NOMO-1 (cell line): ENCODE measurements at regions not wholly inside any gene's neighbourhood (a gene's known extent, or its start where the extent isn't known, plus 50 kb on each side); places are given as distances from the start of the nearest gene placed in this dataset.
A peak's percentile ranks its signal among the peaks of the same experiment; 100 is the strongest.

Source experiments
- DNase-seq, 2 experiments: peaks; one replicate each; lab custom pipeline; 2025; ENCODE audit not compliant: unreplicated experiment in 2 of 2; lab: John Stamatoyannopoulos, UW

DNA sequence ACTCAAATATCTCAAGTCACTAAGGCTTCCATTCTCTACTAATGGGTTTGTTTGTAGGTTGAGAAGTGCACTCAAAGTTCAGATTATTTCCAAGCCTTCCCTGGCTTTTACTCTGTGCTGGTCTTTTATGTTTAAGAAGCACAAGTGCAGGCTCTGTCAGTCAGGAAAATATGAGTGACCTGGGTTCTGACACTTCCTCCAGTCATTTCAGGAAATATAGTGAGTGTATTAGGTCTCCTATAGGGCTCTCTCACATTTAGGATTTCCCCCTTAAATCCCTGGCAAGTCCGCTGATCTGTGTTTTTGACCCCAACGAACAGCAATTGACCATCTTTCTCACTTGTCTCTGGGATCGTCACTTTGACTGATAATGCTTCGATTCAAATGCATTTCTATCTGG is 210.2 kb downstream of the ARPP21 start:
- DNase-seq: no peak

DNA sequence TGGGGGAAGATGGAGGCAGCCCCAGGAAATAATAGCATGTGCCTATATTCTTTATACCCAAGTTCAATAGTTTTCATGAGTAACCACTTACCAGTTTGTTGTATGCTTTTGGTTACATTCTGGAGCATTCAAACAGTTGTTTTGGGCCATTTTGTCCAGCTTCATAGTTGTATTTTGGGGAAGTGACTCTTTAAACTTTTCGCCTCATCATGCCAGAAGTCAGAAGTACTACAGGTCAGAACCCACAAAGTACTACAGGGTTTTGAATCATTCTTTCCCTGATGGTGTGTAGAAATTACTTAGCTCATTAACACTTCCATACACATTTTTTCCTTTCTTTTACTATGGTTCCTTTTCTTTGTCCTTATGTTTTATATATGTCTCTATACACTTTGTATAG is 210.6 kb downstream of the ARPP21 start:
- DNase-seq: peak; percentile 28 to 82

DNA sequence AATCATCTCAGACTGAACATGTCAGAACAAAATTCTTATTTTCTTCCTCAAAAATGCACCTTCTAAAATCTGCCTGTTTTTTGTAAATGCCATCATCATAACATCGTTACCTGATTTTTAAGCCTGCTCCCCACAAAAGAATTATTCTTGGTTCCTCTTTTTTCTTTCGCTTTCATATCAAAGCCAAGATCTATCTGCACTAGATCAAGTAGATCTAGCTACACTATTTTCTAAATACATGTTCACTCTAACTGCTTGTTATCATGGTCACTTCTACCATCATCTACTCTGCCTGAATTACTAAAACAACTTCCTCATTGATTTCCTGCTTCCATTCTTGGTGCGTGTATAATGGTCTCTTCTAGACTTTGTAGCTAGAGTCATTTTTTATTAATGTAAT is 217.7 kb downstream of the ARPP21 start:
- peak; percentile 33 to 81 for DNase-seq

DNA sequence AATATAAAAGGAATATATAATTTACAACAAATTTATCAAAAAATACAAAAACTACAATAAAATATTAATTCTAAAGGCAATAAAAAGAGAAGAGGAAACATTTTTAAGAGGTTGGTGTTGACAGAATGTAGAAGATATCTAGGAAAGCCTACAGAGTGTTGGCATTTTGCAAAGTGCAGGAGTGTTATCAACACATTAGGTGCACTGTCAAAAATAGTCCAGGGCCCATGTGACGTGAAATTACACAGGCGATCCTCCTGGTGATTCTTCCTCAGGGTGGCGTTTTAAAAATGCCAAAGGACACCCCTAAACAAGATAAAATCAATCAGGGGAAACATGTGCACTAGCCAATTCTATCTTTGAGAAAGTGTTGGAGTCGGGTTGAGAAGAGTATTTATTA is 222.7 kb downstream of the ARPP21 start:
- DNase-seq: no peak

DNA sequence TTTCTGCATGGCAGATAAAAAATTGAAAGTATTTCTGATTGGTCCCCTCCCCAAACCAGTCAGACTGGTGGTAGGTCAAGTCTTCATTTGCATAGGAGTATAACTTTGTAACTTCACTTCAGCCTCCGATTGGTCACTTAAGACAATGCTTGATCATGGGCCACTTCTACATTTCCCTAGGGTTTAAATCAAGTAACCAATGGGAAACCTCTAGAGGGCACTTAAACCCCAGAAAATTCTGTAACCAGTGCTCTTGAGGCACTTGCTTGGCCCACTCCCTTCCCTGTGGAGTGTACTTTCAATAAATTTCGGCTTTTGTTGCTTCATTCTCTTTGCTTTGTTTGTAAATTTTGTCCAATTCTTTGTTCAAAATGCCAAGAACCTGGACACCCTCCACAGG is 225.5 kb downstream of the ARPP21 start:
- DNase-seq: no peak

DNA sequence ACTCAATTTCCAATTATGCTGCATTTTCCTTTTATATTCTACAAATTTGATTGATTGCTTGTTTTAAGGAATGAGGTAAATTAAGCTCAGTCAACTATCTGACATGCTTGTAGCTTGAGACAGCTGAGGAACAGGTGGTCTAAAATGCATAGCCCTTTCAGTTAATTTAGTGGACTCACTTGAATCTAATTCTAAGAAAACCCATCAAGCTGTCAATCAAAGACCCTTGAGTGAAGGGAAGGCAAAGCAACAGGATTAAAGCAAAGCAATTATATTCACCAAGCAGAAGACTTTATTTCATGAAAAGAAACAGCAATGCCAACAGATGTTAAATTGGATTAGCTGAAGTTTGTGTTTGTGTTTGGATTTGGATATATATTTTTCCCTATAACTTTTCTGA is 228.5 kb downstream of the ARPP21 start:
- no peak for DNase-seq

DNA sequence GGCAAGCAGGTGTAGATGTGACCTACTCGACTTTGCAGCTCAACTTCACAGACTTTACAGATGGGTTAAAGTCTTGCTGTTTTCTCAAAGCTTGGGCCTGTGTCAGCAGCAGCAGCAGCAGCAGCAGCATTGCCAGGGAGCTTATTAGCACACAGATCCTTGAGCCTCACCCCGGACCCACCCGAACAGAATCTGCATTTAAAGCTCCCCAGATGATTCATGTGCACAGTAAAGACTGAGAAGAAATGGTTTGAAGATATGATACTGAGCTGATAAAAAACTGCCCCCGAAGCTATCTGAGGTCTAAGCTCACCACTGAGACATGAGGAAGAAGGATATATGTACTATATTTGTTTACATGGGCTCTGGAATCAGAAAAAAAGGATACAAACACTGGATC is 231.7 kb downstream of the ARPP21 start:
- no peak for DNase-seq

DNA sequence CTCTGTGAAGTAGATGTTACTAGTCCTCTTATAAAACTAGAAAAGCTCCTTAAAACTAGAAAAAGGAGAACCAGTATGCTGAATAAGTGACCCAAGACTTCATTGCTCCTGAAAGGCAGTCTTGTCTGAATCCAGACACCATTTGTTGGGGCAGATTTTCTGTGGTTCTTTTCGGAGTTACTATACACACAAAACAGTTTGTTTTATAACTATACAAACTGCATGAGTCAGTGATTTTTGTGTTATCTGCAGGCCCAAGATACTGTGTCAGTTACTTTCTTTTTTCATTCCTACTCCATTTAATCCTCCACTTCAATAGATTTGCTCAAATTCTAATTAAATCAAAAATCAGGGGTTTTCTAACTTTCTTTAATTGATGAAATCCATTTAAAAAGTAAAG is 244.6 kb downstream of the ARPP21 start:
- DNase-seq: no peak

DNA sequence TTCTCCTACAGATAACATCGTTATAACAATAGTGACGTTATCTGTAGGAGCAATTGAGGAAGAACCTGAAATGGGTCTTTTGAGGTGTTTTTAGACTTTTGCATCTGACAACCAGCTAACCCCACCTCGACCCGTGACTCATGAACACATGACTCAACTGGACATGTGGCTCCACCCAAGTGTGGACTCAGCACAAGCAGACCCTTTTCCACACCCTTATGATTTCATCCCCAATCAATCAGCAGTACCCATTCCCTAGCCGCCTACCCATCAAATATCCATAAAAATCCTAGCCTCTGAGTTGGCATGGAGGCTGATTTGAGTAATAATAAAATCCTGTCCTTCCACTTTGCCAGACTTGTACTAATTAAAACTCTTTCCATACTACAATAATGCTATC is 255.4 kb downstream of the ARPP21 start:
- DNase-seq: no peak

DNA sequence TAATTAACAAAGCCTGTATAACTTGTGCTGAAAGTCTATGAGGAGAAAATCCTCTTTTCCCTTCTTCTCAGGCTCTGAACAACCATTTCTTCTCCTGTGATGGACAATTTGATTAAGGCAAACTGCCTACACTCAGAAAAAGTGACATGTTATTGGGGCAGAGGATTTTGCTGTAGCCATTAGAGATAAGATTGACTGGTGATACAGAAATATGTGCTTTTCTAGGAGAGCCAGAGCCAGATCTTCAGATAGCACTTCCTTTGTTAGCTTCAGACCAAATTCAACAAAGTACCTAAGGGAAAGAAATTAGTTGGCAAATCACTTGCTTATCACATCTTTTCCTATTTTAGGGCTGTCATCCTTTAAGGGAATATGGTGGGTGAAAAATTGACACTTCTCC is 259.9 kb downstream of the ARPP21 start:
- DNase-seq: no peak

DNA sequence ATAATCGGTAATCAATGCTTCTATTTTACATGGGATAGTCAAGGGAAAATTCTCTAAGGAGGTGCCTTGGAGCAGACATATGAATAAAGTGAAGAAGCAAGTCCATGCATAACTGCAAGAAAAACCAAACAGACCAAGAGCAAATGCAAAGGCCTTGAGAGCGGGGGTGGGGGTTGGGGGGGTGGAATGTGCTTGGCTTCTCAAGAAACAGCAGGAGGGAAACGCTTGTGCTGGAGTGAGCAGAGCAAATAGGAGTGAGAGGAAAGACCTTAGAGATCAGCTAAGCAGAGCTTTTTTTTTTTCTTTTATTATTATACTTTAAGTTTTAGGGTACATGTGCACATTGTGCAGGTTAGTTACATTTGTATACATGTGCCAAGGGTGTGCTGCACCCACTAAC is 260.8 kb downstream of the ARPP21 start:
- DNase-seq: no peak

DNA sequence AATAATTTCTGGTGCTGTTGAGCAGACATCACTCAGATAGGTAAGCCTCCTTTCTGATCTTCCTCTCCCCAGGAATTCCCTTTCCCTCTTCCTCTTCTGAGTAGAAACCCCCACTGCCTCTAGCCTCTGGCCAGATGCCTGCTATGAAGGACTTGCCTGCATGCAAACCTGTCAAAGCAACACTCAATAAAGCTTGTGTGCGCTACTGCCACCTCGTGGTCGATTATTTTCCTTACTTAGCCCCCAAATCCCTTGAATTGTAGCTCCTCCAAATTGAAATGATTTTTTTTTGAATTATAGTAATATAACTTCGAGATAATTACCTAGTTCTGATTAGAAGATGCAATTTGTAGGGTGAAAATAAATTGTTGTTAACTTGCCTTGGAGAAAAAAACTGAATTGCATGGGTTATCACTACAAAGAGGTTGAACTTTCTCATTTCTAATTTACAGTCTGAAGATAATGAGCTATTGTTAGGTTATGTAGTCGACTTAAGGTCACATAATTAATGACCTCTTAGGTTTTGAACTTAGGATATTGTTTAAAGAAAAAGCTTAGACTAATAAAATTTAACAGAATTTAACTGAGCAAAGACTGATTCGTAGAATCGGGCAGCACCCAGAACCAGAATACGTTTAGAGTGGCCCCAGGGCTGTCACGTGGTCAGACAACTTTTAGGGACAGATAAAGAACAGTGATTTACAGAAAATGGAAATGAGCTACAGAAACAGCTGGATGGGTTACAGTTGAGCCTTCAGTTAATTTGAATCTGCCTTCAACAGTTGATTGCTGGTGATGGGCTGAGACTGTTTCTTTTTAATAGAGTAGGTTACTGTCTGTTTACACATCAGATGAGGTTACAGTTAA is 269.3 kb downstream of the ARPP21 start:
- DNase-seq: peak; percentile 4 to 54

DNA sequence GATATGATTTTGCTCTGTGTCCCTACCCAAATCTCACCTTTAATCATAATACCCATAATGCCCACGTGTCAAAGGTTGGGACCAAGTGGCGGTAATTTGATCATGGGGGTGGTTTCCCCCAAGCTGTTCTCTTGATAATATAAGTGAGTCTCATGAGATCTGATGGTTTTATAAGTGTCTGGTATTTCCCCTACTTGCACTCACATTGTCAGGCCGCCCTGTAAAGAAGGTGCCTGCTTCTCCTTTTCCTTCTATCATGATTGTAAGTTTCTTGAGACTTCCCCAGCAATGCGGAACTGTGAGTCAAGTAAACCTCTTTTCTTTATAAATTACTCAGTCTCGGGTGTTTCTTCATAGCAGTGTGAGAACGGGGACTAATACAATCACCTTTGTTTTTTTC is 279.8 kb downstream of the ARPP21 start:
- peak; percentile 38 to 80 for DNase-seq

DNA sequence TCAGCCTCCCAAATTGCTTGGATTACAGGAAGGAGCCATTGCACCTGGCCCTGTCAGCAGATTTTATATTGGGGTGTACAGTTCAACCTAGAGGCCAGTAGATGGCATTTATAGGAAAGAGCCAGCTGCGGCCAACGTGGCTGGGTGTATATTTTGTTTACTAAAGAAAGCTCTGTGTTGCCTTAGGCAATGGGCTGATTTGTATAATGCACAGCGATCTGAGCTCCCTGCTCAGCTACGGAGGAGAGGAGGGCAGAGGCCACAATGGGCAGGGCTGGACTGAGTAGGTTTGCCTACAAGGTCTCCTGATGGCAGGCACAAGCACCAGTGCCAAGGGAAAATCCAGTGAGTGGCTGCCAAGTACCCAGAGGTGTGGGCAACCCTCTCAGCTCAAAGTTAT is 282.4 kb downstream of the ARPP21 start:
- no peak for DNase-seq

DNA sequence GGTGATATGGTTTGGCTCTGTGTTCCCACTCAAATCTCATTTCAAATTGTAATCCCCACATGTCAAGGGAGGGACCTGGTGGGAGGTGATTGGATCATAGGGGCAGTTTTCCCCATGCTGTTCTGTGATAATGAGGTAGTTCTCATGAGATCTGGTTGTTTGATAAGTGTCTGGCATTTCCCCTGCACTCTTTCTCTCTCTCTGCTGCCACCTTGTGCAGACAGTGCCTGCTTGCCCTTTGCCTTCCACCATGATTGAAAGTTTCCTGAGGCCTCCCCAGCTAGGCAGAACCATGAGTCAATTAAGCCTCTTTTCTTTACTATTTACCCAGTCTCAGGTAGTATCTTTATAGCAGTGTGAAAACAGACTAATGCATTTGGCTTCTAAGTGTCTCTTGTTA is 284.7 kb downstream of the ARPP21 start:
- DNase-seq: peak; percentile 11 to 22

DNA sequence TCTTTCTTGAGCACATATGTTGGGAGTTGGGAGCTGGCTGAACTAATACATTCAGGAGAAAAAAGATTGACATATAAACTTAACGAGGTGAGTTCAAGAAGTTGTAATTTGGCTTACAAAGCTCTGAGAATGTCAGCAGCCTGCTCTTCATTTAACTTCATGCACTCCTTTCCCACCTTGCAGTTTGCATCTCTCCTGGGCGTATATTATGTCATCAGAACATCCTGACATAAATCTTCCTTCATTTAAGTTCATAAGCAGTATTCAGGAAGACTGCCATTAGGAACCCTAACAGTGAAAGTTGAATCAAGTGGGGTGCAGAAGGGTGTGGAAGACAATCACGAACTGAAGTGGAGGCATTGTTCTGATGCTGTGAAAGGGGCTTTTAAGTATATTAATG is 288.1 kb downstream of the ARPP21 start:
- DNase-seq: no peak

DNA sequence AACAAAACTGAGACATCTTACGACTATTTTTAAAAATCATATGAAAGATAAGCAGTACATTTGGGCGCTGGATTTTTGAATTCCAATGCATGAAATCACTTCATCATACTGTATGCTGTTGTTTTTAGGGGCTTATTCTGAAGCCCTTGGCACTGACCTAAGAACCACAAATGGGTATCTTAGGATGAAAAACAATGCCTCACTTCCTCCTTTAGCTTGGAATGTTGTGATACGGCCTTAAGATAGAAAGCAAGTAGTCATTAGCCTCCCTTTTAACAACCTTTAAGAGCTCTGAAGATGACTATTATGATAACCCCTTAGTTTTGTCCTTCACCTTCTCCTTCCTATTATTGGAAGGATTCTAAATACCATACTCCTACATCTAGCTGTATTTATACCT is 289.8 kb downstream of the ARPP21 start:
- no peak for DNase-seq

DNA sequence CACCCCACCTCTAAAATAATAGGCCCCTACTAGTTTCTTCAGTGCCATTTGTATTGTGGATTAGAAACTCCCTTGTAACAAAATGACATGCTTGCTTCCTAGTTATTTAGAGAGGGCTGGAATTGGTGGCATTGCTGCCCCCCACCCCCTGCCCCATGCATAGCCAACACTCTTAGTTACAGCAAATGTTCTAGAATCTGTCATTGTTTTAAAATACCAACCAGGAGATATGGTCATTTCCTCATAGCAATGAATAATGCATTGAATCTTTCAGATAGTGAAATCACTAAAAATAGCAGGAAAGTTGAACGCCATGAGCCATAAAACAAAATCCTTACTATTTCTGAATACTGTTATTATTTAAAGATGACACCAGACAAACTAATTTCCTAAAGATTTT is 292.5 kb downstream of the ARPP21 start:
- DNase-seq: no peak

DNA sequence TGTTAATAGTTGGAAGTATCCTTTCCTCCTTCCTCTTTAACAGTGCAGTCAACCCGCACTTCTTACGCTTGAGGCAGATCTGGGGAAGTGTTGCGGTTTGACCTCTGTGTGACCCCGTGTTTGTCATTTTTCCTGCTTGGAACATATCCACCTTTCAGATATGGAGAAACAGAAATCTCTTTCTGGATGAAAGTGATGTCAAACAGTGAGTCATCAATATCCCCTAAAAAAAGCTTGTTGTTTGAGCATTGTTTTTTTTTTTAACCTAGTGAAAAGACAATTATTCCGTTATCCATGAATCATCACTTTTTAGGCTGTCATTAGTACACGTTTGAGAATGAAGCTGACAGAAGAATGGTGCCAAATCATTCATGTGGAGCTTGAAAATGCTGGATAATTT is 293.7 kb downstream of the ARPP21 start:
- no peak for DNase-seq

DNA sequence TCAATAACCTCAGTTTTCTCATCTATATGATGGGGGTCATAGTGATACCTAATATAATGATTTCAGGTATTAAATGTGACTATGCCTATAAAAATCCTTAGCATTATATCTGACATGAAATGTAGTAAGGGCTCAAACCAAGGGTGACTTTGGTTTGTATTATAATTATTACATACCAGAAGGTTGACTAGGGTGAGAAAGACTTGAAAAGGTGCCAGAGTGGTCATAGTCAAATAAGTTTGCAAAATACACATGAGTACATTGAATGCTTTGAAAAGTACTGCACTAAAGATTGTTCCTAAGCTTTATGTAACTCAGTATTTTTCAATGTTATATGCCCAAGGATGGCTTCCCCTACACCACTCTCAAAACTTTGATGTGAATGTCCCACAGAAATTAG is 297.2 kb downstream of the ARPP21 start:
- no peak for DNase-seq

DNA sequence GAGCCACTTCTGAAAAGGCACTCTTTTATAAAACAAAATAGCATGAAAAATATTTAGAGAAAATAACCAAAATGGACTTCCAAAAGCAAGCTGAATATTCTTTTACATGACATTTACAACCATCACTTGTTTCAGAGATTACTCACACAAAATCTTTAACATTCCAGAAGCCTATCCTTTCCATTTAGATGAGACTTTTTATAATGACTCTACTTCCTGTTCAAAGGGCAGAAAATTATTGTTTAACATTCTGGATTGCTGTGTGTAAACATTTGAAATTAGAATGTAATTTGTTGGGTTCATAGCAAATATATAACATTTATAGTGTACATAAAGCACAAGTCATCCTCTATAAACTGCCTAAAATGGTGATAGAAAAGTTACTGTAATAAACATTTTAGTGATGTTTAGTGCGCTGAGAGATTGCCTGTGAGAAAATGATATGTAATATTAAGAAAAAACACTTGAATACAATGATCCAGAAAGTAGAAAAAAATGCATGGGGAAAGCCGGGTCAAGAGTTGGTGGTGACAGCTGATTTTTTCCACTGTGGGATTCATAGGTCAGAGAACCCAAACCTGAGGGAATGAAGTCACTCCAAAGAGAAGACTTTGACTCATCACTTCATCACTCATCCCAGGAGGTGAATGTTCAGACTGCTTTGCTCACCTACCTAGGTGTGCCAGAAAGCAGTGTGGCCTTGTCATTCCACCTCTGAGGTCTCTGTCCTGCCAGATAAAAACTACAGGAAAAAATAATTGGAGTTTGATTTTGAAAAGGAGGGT is 305.8 kb downstream of the ARPP21 start:
- no peak for DNase-seq
